ENCODE measurements at regions not wholly inside any gene's neighbourhood (a gene's known extent, or its start where the extent isn't known, plus 50 kb on each side); places are given as distances from the start of the nearest gene placed in this dataset.

GRCh38 chr1:96409689-96410088, 311.9 kb upstream of the PTBP2 start:
- Mint-ChIP-seq H3K36me3 (ENCODE audit: low read depth) (no peaks in the 10 kb centered on the region), H3K4me3 (no peak overlapping the region), H3K4me1 (ENCODE audit: low read depth) (no peaks in the 10 kb centered on the region), H3K9me3 (peaks cover 2% of the 10 kb centered on the region), H3K27me3 (no peaks in the 10 kb centered on the region), H3K27ac (no peak overlapping the region)
- intact Hi-C loops (cut with DNase I, micrococcal nuclease), result no loop called here
- no peaks in the 10 kb centered on the region for H3K36me3 ChIP-seq (ENCODE audit: insufficient read depth, low read length)
- no peak overlapping the region for H3K4me3 ChIP-seq (ENCODE audit: low read length)
- DNase-seq, result no peak
- POLR2A ChIA-PET, result no interaction called here
- H3K27me3 ChIP-seq (ENCODE audit: control insufficient read depth in 1 of 2, insufficient read depth in 2 of 2, low read length in 2 of 2), result no peaks in the 10 kb centered on the region
- CTCF ChIA-PET, result no interaction called here
- peaks cover 0 to 3% of the 10 kb centered on the region in 2 experiments for H3K9me3 ChIP-seq (ENCODE audit: control insufficient read depth in 1 of 2, insufficient read depth in 1 of 2, low read length in 2 of 2)
- no peaks in the 10 kb centered on the region for H3K4me1 ChIP-seq (ENCODE audit: insufficient read depth, low read length)
- no peak for TF ChIP-seq CTCF (IDR thresholded peaks at IDR 0.05)
- no peak overlapping the region for H3K27ac ChIP-seq (ENCODE audit: low read depth in 1 of 2, low read length in 2 of 2)
- no peak for ATAC-seq (ENCODE audit: poor library complexity)

GRCh38 chr1:96411006-96411405, 310.6 kb upstream of the PTBP2 start:
- Histone ChIP-seq H3K9me3 (ENCODE audit: control insufficient read depth in 1 of 2, insufficient read depth in 1 of 2, low read length in 2 of 2) (peaks cover 0 to 3% of the 10 kb centered on the region in 2 experiments), H3K27ac (ENCODE audit: low read depth in 1 of 2, low read length in 2 of 2) (no peak overlapping the region), H3K4me3 (ENCODE audit: low read length) (no peak overlapping the region), H3K36me3 (ENCODE audit: insufficient read depth, low read length) (no peaks in the 10 kb centered on the region), H3K4me1 (ENCODE audit: insufficient read depth, low read length) (no peaks in the 10 kb centered on the region), H3K27me3 (ENCODE audit: control insufficient read depth in 1 of 2, insufficient read depth in 2 of 2, low read length in 2 of 2) (no peaks in the 10 kb centered on the region)
- ATAC-seq (ENCODE audit: poor library complexity) (no peak), DNase-seq (no peak)
- POLR2A ChIA-PET, result no interaction called here
- Mint-ChIP-seq H3K9me3 (peaks cover 2% of the 10 kb centered on the region), H3K27me3 (no peaks in the 10 kb centered on the region), H3K27ac (no peak overlapping the region), H3K4me1 (ENCODE audit: low read depth) (no peaks in the 10 kb centered on the region), H3K36me3 (ENCODE audit: low read depth) (no peaks in the 10 kb centered on the region), H3K4me3 (no peak overlapping the region)
- CTCF ChIA-PET, result no interaction called here
- intact Hi-C loops (cut with DNase I, micrococcal nuclease), result no loop called here
- TF ChIP-seq CTCF (IDR thresholded peaks at IDR 0.05), result no peak

- ATAC-seq (ENCODE audit: poor library complexity) (no peak), DNase-seq (no peak)
- Mint-ChIP-seq H3K27ac (no peak overlapping the region), H3K9me3 (peaks cover 2% of the 10 kb centered on the region), H3K4me3 (no peak overlapping the region), H3K4me1 (ENCODE audit: low read depth) (no peaks in the 10 kb centered on the region), H3K27me3 (no peaks in the 10 kb centered on the region), H3K36me3 (ENCODE audit: low read depth) (no peaks in the 10 kb centered on the region)
- no peaks in the 10 kb centered on the region for H3K36me3 ChIP-seq (ENCODE audit: insufficient read depth, low read length)
- no peak overlapping the region for H3K27ac ChIP-seq (ENCODE audit: low read depth in 1 of 2, low read length in 2 of 2)
- no peak overlapping the region for H3K4me3 ChIP-seq (ENCODE audit: low read length)
- H3K27me3 ChIP-seq (ENCODE audit: control insufficient read depth in 1 of 2, insufficient read depth in 2 of 2, low read length in 2 of 2), result no peaks in the 10 kb centered on the region
- ChIA-PET CTCF (no interaction called here), POLR2A (no interaction called here)
- TF ChIP-seq CTCF (IDR thresholded peaks at IDR 0.05), result no peak
- peaks cover 0 to 3% of the 10 kb centered on the region in 2 experiments for H3K9me3 ChIP-seq (ENCODE audit: control insufficient read depth in 1 of 2, insufficient read depth in 1 of 2, low read length in 2 of 2)
- no peaks in the 10 kb centered on the region for H3K4me1 ChIP-seq (ENCODE audit: insufficient read depth, low read length)
- intact Hi-C loops (cut with DNase I, micrococcal nuclease), result no loop called here
Observed at GRCh38 chr1:96414598-96414997, 307.0 kb upstream of the PTBP2 start.
